ENCODE measurements at regions not wholly inside any gene's neighbourhood (a gene's known extent, or its start where the extent isn't known, plus 50 kb on each side); places are given as distances from the start of the nearest gene placed in this dataset.

GRCh38 chr17:77691216-77692085 is 267.1 kb upstream of the TNRC6C start:
- no peaks in the 10 kb centered on the region for H3K36me3 Mint-ChIP-seq (ENCODE audit: unreplicated experiment)

GRCh38 chr17:77692571-77693161 is 265.8 kb upstream of the TNRC6C start:
- H3K36me3 Mint-ChIP-seq (ENCODE audit: unreplicated experiment) = no peaks in the 10 kb centered on the region
- H3K27me3 Mint-ChIP-seq (ENCODE audit: unreplicated experiment) = peaks cover 80% of the 10 kb centered on the region
- no peak overlapping the region for H3K27ac Mint-ChIP-seq (ENCODE audit: unreplicated experiment)
- H3K4me3 Mint-ChIP-seq (ENCODE audit: unreplicated experiment) = no peak overlapping the region
- peaks cover 2% of the 10 kb centered on the region for H3K4me1 Mint-ChIP-seq (ENCODE audit: unreplicated experiment)
- DNase-seq (ENCODE audit: extremely low spot score, unreplicated experiment) = peak; percentile 65
- TF ChIP-seq, protein P1, sequence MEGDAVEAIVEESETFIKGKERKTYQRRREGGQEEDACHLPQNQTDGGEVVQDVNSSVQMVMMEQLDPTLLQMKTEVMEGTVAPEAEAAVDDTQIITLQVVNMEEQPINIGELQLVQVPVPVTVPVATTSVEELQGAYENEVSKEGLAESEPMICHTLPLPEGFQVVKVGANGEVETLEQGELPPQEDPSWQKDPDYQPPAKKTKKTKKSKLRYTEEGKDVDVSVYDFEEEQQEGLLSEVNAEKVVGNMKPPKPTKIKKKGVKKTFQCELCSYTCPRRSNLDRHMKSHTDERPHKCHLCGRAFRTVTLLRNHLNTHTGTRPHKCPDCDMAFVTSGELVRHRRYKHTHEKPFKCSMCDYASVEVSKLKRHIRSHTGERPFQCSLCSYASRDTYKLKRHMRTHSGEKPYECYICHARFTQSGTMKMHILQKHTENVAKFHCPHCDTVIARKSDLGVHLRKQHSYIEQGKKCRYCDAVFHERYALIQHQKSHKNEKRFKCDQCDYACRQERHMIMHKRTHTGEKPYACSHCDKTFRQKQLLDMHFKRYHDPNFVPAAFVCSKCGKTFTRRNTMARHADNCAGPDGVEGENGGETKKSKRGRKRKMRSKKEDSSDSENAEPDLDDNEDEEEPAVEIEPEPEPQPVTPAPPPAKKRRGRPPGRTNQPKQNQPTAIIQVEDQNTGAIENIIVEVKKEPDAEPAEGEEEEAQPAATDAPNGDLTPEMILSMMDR (IDR thresholded peaks at IDR 0.05) = no peak
- H3K9me3 Mint-ChIP-seq (ENCODE audit: unreplicated experiment) = no peaks in the 10 kb centered on the region

More at GRCh38 chr17:77691216-77692085, 267.1 kb upstream of the TNRC6C start:
- TF ChIP-seq, protein P1 (IDR thresholded peaks at IDR 0.05) = no peak
- H3K4me3 Mint-ChIP-seq (ENCODE audit: unreplicated experiment) = no peak overlapping the region
- peak; percentile 60 for DNase-seq (ENCODE audit: extremely low spot score, unreplicated experiment)
- peaks cover 76% of the 10 kb centered on the region for H3K27me3 Mint-ChIP-seq (ENCODE audit: unreplicated experiment)
- H3K9me3 Mint-ChIP-seq (ENCODE audit: unreplicated experiment) = no peaks in the 10 kb centered on the region
- peaks cover 2% of the 10 kb centered on the region for H3K4me1 Mint-ChIP-seq (ENCODE audit: unreplicated experiment)
- no peak overlapping the region for H3K27ac Mint-ChIP-seq (ENCODE audit: unreplicated experiment)

- no peak overlapping the region for H3K4me3 Mint-ChIP-seq (ENCODE audit: unreplicated experiment)
- TF ChIP-seq, protein P1 (IDR thresholded peaks at IDR 0.05) = no peak
- peaks cover 81% of the 10 kb centered on the region for H3K27me3 Mint-ChIP-seq (ENCODE audit: unreplicated experiment)
- DNase-seq (ENCODE audit: extremely low spot score, unreplicated experiment) = peak; percentile 70
- no peak overlapping the region for H3K27ac Mint-ChIP-seq (ENCODE audit: unreplicated experiment)
- no peaks in the 10 kb centered on the region for H3K9me3 Mint-ChIP-seq (ENCODE audit: unreplicated experiment)
- no peaks in the 10 kb centered on the region for H3K36me3 Mint-ChIP-seq (ENCODE audit: unreplicated experiment)
- peaks cover 2% of the 10 kb centered on the region for H3K4me1 Mint-ChIP-seq (ENCODE audit: unreplicated experiment)
These were observed 265.2 kb upstream of the TNRC6C start for GRCh38 chr17:77693301-77693700.

DNA sequence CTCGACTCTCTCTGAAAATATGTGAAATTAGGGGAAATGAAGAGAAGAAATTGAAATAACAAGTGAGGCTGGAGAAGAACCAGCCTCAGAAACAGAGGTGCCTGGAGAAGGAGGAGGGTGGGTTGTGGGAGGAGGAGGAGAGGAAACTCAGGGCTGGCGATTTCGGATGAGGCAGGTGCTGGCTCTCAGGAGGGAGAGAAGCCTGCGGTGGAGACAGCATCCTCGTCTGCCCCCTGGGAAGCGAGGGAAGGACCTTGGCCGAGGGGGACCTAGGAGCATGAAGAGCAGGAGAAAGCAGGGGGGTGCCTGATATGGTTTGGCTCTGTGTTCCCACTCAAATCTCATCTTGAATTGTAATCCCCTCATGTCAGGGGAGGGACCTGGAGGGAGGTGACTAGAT is 264.7 kb upstream of the TNRC6C start:
- H3K4me3 Mint-ChIP-seq (ENCODE audit: unreplicated experiment) = no peak overlapping the region
- H3K36me3 Mint-ChIP-seq (ENCODE audit: unreplicated experiment) = no peaks in the 10 kb centered on the region
- TF ChIP-seq, protein P1 (IDR thresholded peaks at IDR 0.05) = no peak
- peak; percentile 66 for DNase-seq (ENCODE audit: extremely low spot score, unreplicated experiment)
- H3K27ac Mint-ChIP-seq (ENCODE audit: unreplicated experiment) = no peak overlapping the region
- no peaks in the 10 kb centered on the region for H3K9me3 Mint-ChIP-seq (ENCODE audit: unreplicated experiment)
- peaks cover 84% of the 10 kb centered on the region for H3K27me3 Mint-ChIP-seq (ENCODE audit: unreplicated experiment)
- peaks cover 2% of the 10 kb centered on the region for H3K4me1 Mint-ChIP-seq (ENCODE audit: unreplicated experiment)

Measured in osteocyte (in vitro differentiated cells).